Activated naive CD4-positive, alpha-beta T cell treated with anti-CD3 and anti-CD28 coated beads for 36 hours (primary cell): ENCODE measurements at regions not wholly inside any gene's neighbourhood (a gene's known extent, or its start where the extent isn't known, plus 50 kb on each side); places are given as distances from the start of the nearest gene placed in this dataset.
"Not testable (repeated sequence)": the region's sequence is repeated elsewhere in the genome, so short reads cannot be mapped to it uniquely, and the experiment has no call there.

Experiments used
- CTCF ChIA-PET: fragments of 350-600 bp; sonication (Branson Sonifier 250); formaldehyde crosslinking; loops from one replicate; lab custom pipeline; 2021; ENCODE audit warnings: antibody characterized with exemption; lab: Charles Lee
- DNase-seq: peaks from one replicate; pipeline ENCODE4 v3.0.0-alpha.2; 2020
- H3K27ac Mint-ChIP-seq: one replicate; pipeline ENCODE4 v1.8.0; 2021; ENCODE audit warnings: mild to moderate bottlenecking, mixed read lengths
- H3K27me3 Mint-ChIP-seq: one replicate; pipeline ENCODE4 v1.8.0; 2021; ENCODE audit warnings: low read depth, mixed read lengths
- H3K36me3 Mint-ChIP-seq: one replicate; pipeline ENCODE4 v1.8.0; 2021; ENCODE audit warnings: low read depth, mixed read lengths
- H3K4me1 Mint-ChIP-seq: one replicate; pipeline ENCODE4 v1.8.0; 2021; ENCODE audit warnings: low read depth, mixed read lengths
- H3K4me3 Mint-ChIP-seq: one replicate; pipeline ENCODE4 v1.8.0; 2021; ENCODE audit warnings: mild to moderate bottlenecking, moderate library complexity, mixed read lengths
- H3K9me3 Mint-ChIP-seq: one replicate; pipeline ENCODE4 v1.8.0; 2021; ENCODE audit warnings: mixed read lengths
- intact Hi-C: fragments of 100-400 bp; cut with micrococcal nuclease; formaldehyde crosslinking; loops from one replicate; pipeline ENCODE4 v1.15.1; 2023

DNA sequence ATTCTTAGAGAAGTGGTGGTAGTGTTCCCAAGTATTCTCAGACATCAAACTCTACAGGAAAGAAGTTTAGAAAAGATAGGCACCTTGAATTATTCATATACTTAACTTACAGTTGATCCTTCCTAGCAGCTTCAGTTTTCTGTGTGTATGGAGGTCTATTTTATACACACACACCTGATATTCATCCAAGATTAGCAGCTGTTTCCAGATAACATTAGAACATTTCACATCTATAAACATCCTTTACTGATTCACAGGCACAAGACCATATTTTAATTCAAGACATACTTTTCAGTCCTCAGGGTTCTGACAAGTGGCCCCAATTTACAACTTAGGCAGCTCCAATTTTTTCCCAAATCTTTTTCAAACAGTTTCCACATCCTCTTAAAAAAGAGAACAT, 287.8 kb upstream of the USP25 start:
- intact Hi-C loops = no loop called here
- Mint-ChIP-seq H3K4me3 (no peak overlapping the region), H3K27me3 (no peaks in the 10 kb centered on the region), H3K27ac (no peak overlapping the region), H3K36me3 (no peaks in the 10 kb centered on the region), H3K4me1 (peaks cover 17% of the 10 kb centered on the region), H3K9me3 (no peaks in the 10 kb centered on the region)
- CTCF ChIA-PET = interaction anchor here (0.8 kb wide), 1 partner anchor 19 kb away, joined by 3 read pairs; no protein-coding TSS in a partner anchor
- no peak for DNase-seq

- no peak for DNase-seq
- H3K4me1 Mint-ChIP-seq = peaks cover 14% of the 10 kb centered on the region
- no peaks in the 10 kb centered on the region for H3K27me3 Mint-ChIP-seq
- H3K27ac Mint-ChIP-seq = no peak overlapping the region
- no peaks in the 10 kb centered on the region for H3K36me3 Mint-ChIP-seq
- no peak overlapping the region for H3K4me3 Mint-ChIP-seq
- intact Hi-C loops = no loop called here
- H3K9me3 Mint-ChIP-seq = peaks cover 3% of the 10 kb centered on the region
- CTCF ChIA-PET = no interaction called here
These were observed 286.9 kb upstream of the USP25 start for GRCh38 chr21:15442743-15443469.

DNA sequence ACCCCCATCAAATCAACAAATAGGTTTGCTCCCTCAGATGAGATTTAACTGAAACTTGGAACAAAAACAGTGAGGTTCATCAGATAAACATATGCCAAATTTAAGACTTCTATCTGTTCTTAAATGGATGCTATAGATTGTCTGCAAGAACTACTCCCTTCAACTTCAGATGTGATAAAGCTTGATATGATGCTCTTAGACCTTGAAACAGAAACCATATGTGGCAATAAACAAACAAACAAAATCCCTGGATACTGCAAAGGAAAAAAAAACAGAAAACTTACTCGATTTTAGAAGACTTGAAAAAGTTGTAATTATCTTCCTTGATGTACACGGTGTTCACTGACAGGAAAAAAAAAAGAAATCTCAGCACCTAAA, 286.1 kb upstream of the USP25 start:
- CTCF ChIA-PET = no interaction called here
- Mint-ChIP-seq H3K4me1 (peaks cover 8% of the 10 kb centered on the region), H3K9me3 (peaks cover 8% of the 10 kb centered on the region), H3K4me3 (no peak overlapping the region), H3K36me3 (peaks cover 1% of the 10 kb centered on the region), H3K27me3 (no peaks in the 10 kb centered on the region), H3K27ac (no peak overlapping the region)
- intact Hi-C loops = no loop called here
- no peak for DNase-seq

GRCh38 chr21:15444118-15444960, 285.4 kb upstream of the USP25 start:
- DNase-seq = no peak
- H3K27me3 Mint-ChIP-seq = no peaks in the 10 kb centered on the region
- peaks cover 1% of the 10 kb centered on the region for H3K36me3 Mint-ChIP-seq
- intact Hi-C loops = no loop called here
- CTCF ChIA-PET = no interaction called here
- H3K27ac Mint-ChIP-seq = no peak overlapping the region
- peaks cover 7% of the 10 kb centered on the region for H3K4me1 Mint-ChIP-seq
- H3K4me3 Mint-ChIP-seq = no peak overlapping the region
- H3K9me3 Mint-ChIP-seq = peaks cover 14% of the 10 kb centered on the region

- Mint-ChIP-seq H3K9me3 (peaks cover 21% of the 10 kb centered on the region), H3K27ac (no peak overlapping the region), H3K4me1 (peaks cover 7% of the 10 kb centered on the region), H3K4me3 (no peak overlapping the region), H3K36me3 (peaks cover 1% of the 10 kb centered on the region), H3K27me3 (no peaks in the 10 kb centered on the region)
- CTCF ChIA-PET = no interaction called here
- intact Hi-C loops = no loop called here
- no peak for DNase-seq
These were observed 284.5 kb upstream of the USP25 start for GRCh38 chr21:15445327-15445726.

DNA sequence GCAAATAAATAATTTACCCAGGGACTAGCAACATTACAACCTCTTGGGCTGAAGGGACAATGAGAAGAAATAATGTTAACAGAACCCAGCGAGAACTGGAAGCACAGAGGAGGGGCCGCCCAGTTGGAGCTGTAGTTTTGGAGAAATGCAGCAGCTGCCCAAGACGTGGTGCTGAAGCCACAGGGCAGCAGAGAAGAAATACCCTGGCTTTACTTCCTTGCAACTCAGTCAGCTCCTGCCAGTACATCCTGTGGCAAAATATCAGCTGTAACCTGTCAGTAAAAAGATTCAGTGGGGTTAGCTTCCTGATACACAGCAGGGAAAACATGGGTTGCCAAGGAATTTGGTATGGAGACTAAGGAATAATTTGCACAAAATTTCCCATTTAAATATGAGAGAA, 283.6 kb upstream of the USP25 start:
- Mint-ChIP-seq H3K9me3 (peaks cover 21% of the 10 kb centered on the region), H3K27me3 (no peaks in the 10 kb centered on the region), H3K4me3 (no peak overlapping the region), H3K4me1 (peaks cover 3% of the 10 kb centered on the region), H3K27ac (no peak overlapping the region), H3K36me3 (peaks cover 1% of the 10 kb centered on the region)
- intact Hi-C loops = no loop called here
- CTCF ChIA-PET = no interaction called here
- no peak for DNase-seq

DNA sequence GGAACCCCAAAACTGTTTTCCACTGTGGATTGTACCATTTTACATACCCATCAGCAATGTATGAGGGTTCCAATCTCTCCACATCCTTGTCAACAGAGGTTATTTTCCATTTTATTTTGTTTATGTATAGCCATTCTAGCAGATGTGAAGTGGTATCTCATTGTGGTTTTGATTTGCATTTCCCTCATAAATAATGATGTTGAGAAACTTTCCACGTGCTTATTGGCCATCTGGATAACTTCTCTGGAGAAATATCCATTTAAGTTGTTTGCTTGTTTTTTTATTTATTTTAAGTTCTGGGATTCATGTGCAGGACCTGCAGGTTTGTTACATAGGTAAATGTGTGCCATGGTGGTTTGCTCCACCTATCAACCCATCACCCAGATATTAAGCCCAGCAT, 280.2 kb upstream of the USP25 start:
- Mint-ChIP-seq H3K27me3 (no peaks in the 10 kb centered on the region), H3K9me3 (peaks cover 21% of the 10 kb centered on the region), H3K27ac (no peak overlapping the region), H3K4me1 (no peaks in the 10 kb centered on the region), H3K36me3 (peaks cover 1% of the 10 kb centered on the region), H3K4me3 (no peak overlapping the region)
- intact Hi-C loops = no loop called here
- no peak for DNase-seq
- CTCF ChIA-PET = no interaction called here

- H3K9me3 Mint-ChIP-seq = peaks cover 16% of the 10 kb centered on the region
- no peak overlapping the region for H3K27ac Mint-ChIP-seq
- H3K36me3 Mint-ChIP-seq = peaks cover under 1% of the 10 kb centered on the region
- H3K4me3 Mint-ChIP-seq = no peak overlapping the region
- H3K27me3 Mint-ChIP-seq = no peaks in the 10 kb centered on the region
- DNase-seq = no peak
- H3K4me1 Mint-ChIP-seq = no peaks in the 10 kb centered on the region
- intact Hi-C loops = no loop called here
- CTCF ChIA-PET = no interaction called here
These were observed 276.5 kb upstream of the USP25 start for GRCh38 chr21:15453261-15453660.

DNA sequence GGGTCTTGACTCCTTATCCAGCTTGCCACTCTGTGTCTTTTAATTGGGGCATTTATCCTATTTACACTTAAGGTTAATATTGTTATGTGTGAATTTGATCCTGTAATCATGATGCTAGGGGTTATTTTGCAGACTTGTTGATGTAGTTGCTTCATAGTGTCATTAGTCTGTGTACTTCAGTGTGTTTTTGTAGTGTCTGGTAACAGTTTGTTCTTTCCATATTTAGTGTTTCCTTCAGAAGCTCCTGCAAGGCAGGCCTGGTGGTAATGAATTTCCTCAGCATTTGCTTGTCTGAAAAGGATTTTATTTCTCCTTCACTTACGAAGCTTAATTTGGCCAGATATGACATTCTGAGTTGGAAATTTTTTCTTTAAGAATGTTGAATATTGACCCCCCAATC, 276.0 kb upstream of the USP25 start:
- H3K36me3 Mint-ChIP-seq, CTCF ChIA-PET, intact Hi-C loops, H3K4me1 Mint-ChIP-seq, H3K27ac Mint-ChIP-seq, H3K4me3 Mint-ChIP-seq, H3K27me3 Mint-ChIP-seq, DNase-seq: not testable (repeated sequence)
- H3K9me3 Mint-ChIP-seq = peaks cover 12% of the 10 kb centered on the region

- CTCF ChIA-PET, H3K27ac Mint-ChIP-seq, H3K27me3 Mint-ChIP-seq, DNase-seq, H3K4me3 Mint-ChIP-seq, H3K4me1 Mint-ChIP-seq, intact Hi-C loops, H3K36me3 Mint-ChIP-seq, H3K9me3 Mint-ChIP-seq: not testable (repeated sequence)
These were observed 274.9 kb upstream of the USP25 start for GRCh38 chr21:15454931-15455330.

DNA sequence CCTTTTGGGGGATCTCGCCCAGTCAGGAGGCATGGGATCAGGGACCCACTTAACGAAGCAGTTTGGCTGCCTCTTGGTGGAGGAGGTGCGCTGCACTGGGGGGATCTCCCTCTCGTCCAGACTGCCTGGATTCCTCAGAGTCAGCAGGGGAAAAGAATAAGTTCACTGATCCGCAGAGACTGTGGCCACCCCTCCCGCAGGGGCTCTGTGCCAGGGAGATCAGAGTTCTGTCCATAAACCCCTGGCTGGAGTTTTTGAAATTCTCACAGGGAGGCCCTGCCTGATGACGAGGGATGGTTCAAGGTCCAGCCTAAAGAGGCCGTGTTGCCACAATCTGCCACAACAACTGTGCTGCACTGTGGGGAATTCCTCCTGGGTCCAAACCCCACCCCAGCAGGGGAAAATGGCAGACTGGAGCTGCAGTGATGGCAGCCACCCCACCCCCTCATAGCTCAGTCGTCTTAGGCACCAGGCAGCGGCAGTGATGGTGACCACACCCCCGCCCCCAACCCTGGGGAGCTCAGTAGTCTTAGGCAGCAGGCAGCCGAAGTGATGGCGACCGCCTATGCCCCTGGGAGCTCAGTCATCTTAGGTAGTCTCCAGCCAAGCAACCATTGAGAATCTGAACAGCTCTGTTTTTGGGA, 273.8 kb upstream of the USP25 start:
- Mint-ChIP-seq H3K27me3 (peaks cover 2% of the 10 kb centered on the region), H3K36me3 (no peaks in the 10 kb centered on the region), H3K4me1 (no peaks in the 10 kb centered on the region), H3K4me3 (no peak overlapping the region), H3K27ac (no peak overlapping the region), H3K9me3 (no peaks in the 10 kb centered on the region)
- intact Hi-C loops = no loop called here
- CTCF ChIA-PET = no interaction called here
- DNase-seq = no peak

DNA sequence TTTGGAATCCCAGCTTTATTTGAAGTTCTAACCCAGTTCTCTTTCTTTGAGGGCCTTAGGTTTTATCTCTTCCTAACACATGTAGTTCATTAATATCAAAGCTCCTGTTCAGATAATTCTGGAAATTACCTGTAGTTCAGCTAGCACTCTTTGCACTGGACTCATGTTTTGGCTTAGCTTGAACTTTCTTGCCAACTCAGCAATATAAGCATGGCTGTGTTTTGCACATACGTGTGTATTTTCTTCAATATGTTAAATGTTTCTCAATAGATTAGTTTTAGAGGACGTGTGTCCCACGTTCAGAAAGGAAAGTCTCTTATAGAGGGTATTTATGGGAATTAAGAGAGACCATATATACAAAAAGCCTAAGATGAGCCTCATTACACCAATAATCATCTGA, 271.8 kb upstream of the USP25 start:
- intact Hi-C loops = no loop called here
- CTCF ChIA-PET = no interaction called here
- Mint-ChIP-seq H3K9me3 (no peaks in the 10 kb centered on the region), H3K27me3 (peaks cover 4% of the 10 kb centered on the region), H3K4me1 (no peaks in the 10 kb centered on the region), H3K4me3 (no peak overlapping the region), H3K36me3 (no peaks in the 10 kb centered on the region), H3K27ac (no peak overlapping the region)
- no peak for DNase-seq
